ENCODE measurements at regions not wholly inside any gene's neighbourhood (a gene's known extent, or its start where the extent isn't known, plus 50 kb on each side); places are given as distances from the start of the nearest gene placed in this dataset.
"Not testable (repeated sequence)": the region's sequence is repeated elsewhere in the genome, so short reads cannot be mapped to it uniquely, and the experiment has no call there.

- no peak for DNase-seq
These were observed 239.7 kb upstream of the BTG1 start for GRCh38 chr12:92385296-92385695.

GRCh38 chr12:92384571-92384970 is 238.9 kb upstream of the BTG1 start:
- no peak for DNase-seq

GRCh38 chr12:92382383-92382878 is 236.8 kb upstream of the BTG1 start:
- no peak for DNase-seq

GRCh38 chr12:92381856-92382255 is 236.2 kb upstream of the BTG1 start:
- no peak for DNase-seq

GRCh38 chr12:92378682-92379479 is 233.2 kb upstream of the BTG1 start:
- DNase-seq: no peak

GRCh38 chr12:92375504-92375903 is 229.9 kb upstream of the BTG1 start:
- DNase-seq: not testable (repeated sequence)

GRCh38 chr12:92370828-92371227 is 225.2 kb upstream of the BTG1 start:
- no peak for DNase-seq

- DNase-seq: no peak
These were observed 224.0 kb upstream of the BTG1 start for GRCh38 chr12:92369636-92370035.

- no peak for DNase-seq
These were observed 223.4 kb upstream of the BTG1 start for GRCh38 chr12:92369056-92369455.

GRCh38 chr12:92365836-92366235 is 220.2 kb upstream of the BTG1 start:
- peak; percentile 94 for DNase-seq

- DNase-seq: peak; percentile 66
These were observed 219.7 kb upstream of the BTG1 start for GRCh38 chr12:92365333-92365732.

GRCh38 chr12:92363295-92364146 is 217.9 kb upstream of the BTG1 start:
- no peak for DNase-seq

GRCh38 chr12:92362785-92363184 is 217.1 kb upstream of the BTG1 start:
- DNase-seq: no peak

- DNase-seq: no peak
These were observed 216.5 kb upstream of the BTG1 start for GRCh38 chr12:92362126-92362525.

- DNase-seq: no peak
These were observed 214.9 kb upstream of the BTG1 start for GRCh38 chr12:92360543-92360942.

- DNase-seq: no peak
These were observed 214.0 kb upstream of the BTG1 start for GRCh38 chr12:92359581-92360209.

GRCh38 chr12:92357584-92358261 is 212.1 kb upstream of the BTG1 start:
- DNase-seq: no peak

- DNase-seq: no peak
These were observed 210.8 kb upstream of the BTG1 start for GRCh38 chr12:92356425-92356824.

GRCh38 chr12:92349635-92350034 is 204.0 kb upstream of the BTG1 start:
- no peak for DNase-seq

GRCh38 chr12:92342574-92342973 is 196.9 kb upstream of the BTG1 start:
- DNase-seq: no peak

GRCh38 chr12:92341065-92341668 is 195.5 kb upstream of the BTG1 start:
- no peak for DNase-seq

GRCh38 chr12:92340441-92341064 is 194.9 kb upstream of the BTG1 start:
- no peak for DNase-seq
